ENCODE measurements at regions not wholly inside any gene's neighbourhood (a gene's known extent, or its start where the extent isn't known, plus 50 kb on each side); places are given as distances from the start of the nearest gene placed in this dataset.

GRCh38 chr11:34745195-34745594 lies 124.3 kb downstream of the EHF start:
- TF ChIP-seq EZH2phosphoT487 (IDR thresholded peaks at IDR 0.05; ENCODE audit: borderline replicate concordance, low read depth, low read length) (no peak), CTCF (conservative IDR thresholded peaks at IDR 0.05; ENCODE audit: low read length) (no peak)
- Histone ChIP-seq H3K4me2 (ENCODE audit: low read length) (no peak overlapping the region), H3K36me3 (ENCODE audit: insufficient read depth, low read length) (no peaks in the 10 kb centered on the region), H3K27ac (ENCODE audit: low read depth, low read length, poor library complexity, severe bottlenecking) (no peak overlapping the region), H3K4me1 (ENCODE audit: insufficient read depth, low read length, poor library complexity, severe bottlenecking) (no peaks in the 10 kb centered on the region), H4K20me1 (ENCODE audit: insufficient read depth, low read length) (no peaks in the 10 kb centered on the region), H3K79me2 (ENCODE audit: insufficient read depth, low read depth, low read length) (no peaks in the 10 kb centered on the region), H3K9me2 (ENCODE audit: insufficient read depth, low read length) (no peaks in the 10 kb centered on the region), H3K4me3 (ENCODE audit: low read depth, low read length, poor library complexity, severe bottlenecking) (no peak overlapping the region), H3K9me3 (ENCODE audit: low read length) (no peaks in the 10 kb centered on the region), H2AFZ (ENCODE audit: low read length) (no peak overlapping the region)
- DNase-seq (ENCODE audit: low spot score): no peak
- no TSS peak for BruUV-seq (replicated peaks)
- intact Hi-C loops (cut with micrococcal nuclease; ENCODE audit: unreplicated experiment): no loop called here
- POLR2A ChIA-PET: interaction anchor here (0.6 kb wide), 1 partner anchor 612 kb away, joined by 3 read pairs; no protein-coding TSS in a partner anchor
- CTCF ChIA-PET (ENCODE audit: unreplicated experiment): no interaction called here

GRCh38 chr11:34744511-34744910 lies 123.6 kb downstream of the EHF start:
- Histone ChIP-seq H3K36me3 (ENCODE audit: insufficient read depth, low read length) (no peaks in the 10 kb centered on the region), H3K9me3 (ENCODE audit: low read length) (no peaks in the 10 kb centered on the region), H3K27ac (ENCODE audit: low read depth, low read length, poor library complexity, severe bottlenecking) (no peak overlapping the region), H3K79me2 (ENCODE audit: insufficient read depth, low read depth, low read length) (no peaks in the 10 kb centered on the region), H3K9me2 (ENCODE audit: insufficient read depth, low read length) (no peaks in the 10 kb centered on the region), H3K4me1 (ENCODE audit: insufficient read depth, low read length, poor library complexity, severe bottlenecking) (no peaks in the 10 kb centered on the region), H2AFZ (ENCODE audit: low read length) (no peak overlapping the region), H4K20me1 (ENCODE audit: insufficient read depth, low read length) (no peaks in the 10 kb centered on the region), H3K4me3 (ENCODE audit: low read depth, low read length, poor library complexity, severe bottlenecking) (no peak overlapping the region), H3K4me2 (ENCODE audit: low read length) (no peak overlapping the region)
- ChIA-PET POLR2A (no interaction called here), CTCF (ENCODE audit: unreplicated experiment) (no interaction called here)
- intact Hi-C loops (cut with micrococcal nuclease; ENCODE audit: unreplicated experiment): no loop called here
- no peak for TF ChIP-seq CTCF (conservative IDR thresholded peaks at IDR 0.05; ENCODE audit: low read length)
- TF ChIP-seq EZH2phosphoT487 (IDR thresholded peaks at IDR 0.05; ENCODE audit: borderline replicate concordance, low read depth, low read length): no peak
- no TSS peak for BruUV-seq (replicated peaks)
- DNase-seq (ENCODE audit: low spot score): no peak

GRCh38 chr11:34738237-34738636 lies 117.3 kb downstream of the EHF start:
- no TSS peak for BruUV-seq (replicated peaks)
- ChIA-PET POLR2A (interaction anchor here (1.2 kb wide), 1 partner anchor 27 kb away, joined by 3 read pairs; no protein-coding TSS in a partner anchor), CTCF (ENCODE audit: unreplicated experiment) (no interaction called here)
- no peak overlapping the region for H3K27ac ChIP-seq (ENCODE audit: low read depth, low read length, poor library complexity, severe bottlenecking)
- no peaks in the 10 kb centered on the region for H3K36me3 ChIP-seq (ENCODE audit: insufficient read depth, low read length)
- no peak for DNase-seq (ENCODE audit: low spot score)
- no peak overlapping the region for H3K4me3 ChIP-seq (ENCODE audit: low read depth, low read length, poor library complexity, severe bottlenecking)
- H3K9me2 ChIP-seq (ENCODE audit: insufficient read depth, low read length): no peaks in the 10 kb centered on the region
- intact Hi-C loops (cut with micrococcal nuclease; ENCODE audit: unreplicated experiment): no loop called here
- H3K4me2 ChIP-seq (ENCODE audit: low read length): no peak overlapping the region
- H2AFZ ChIP-seq (ENCODE audit: low read length): no peak overlapping the region
- no peaks in the 10 kb centered on the region for H3K4me1 ChIP-seq (ENCODE audit: insufficient read depth, low read length, poor library complexity, severe bottlenecking)
- H3K9me3 ChIP-seq (ENCODE audit: low read length): no peaks in the 10 kb centered on the region
- H3K79me2 ChIP-seq (ENCODE audit: insufficient read depth, low read depth, low read length): no peaks in the 10 kb centered on the region
- H4K20me1 ChIP-seq (ENCODE audit: insufficient read depth, low read length): no peaks in the 10 kb centered on the region
- TF ChIP-seq CTCF (conservative IDR thresholded peaks at IDR 0.05; ENCODE audit: low read length) (no peak), EZH2phosphoT487 (IDR thresholded peaks at IDR 0.05; ENCODE audit: borderline replicate concordance, low read depth, low read length) (no peak)

Data from OCI-LY7 (cell line).